ENCODE measurements at regions not wholly inside any gene's neighbourhood (a gene's known extent, or its start where the extent isn't known, plus 50 kb on each side); places are given as distances from the start of the nearest gene placed in this dataset.

GRCh38 chr6:43937236-43938177 is 167.5 kb downstream of the VEGFA start:
- no peak for TF ChIP-seq IRF9 (tag; IDR thresholded peaks at IDR 0.05)
- no peak for TF ChIP-seq CTCF (IDR thresholded peaks at IDR 0.05 in 2 of 3, conservative IDR thresholded peaks at IDR 0.05 in 1 of 3; ENCODE audit: insufficient read depth in 2 of 3, low read depth in 1 of 3, low read length in 3 of 3)
- peak; percentile 92 for TF ChIP-seq ESRRA (IDR thresholded peaks at IDR 0.05; ENCODE audit: borderline replicate concordance, low read depth)
- 0 out of 2 replicates have a peak, but pooled peaks have one; percentile 15 for TF ChIP-seq TFE3 (CRISPR knock-in tag; IDR thresholded peaks at IDR 0.05)
- TF ChIP-seq JUND (IDR thresholded peaks at IDR 0.05; ENCODE audit: borderline replicate concordance, low read depth, low read length) = peak; percentile 82
- peak; percentile 80; the same call in 2 of the 3 replicates for TF ChIP-seq JUND (tag; IDR thresholded peaks at IDR 0.05; ENCODE audit: borderline replicate concordance, low read depth, low read length)
- TF ChIP-seq HNRNPH1 (optimal IDR thresholded peaks at IDR 0.05; ENCODE audit: low read depth, low read length) = no peak

Data from K562 (cell line).